SU-DHL-6 (cell line): ENCODE measurements at regions not wholly inside any gene's neighbourhood (a gene's known extent, or its start where the extent isn't known, plus 50 kb on each side); places are given as distances from the start of the nearest gene placed in this dataset.

Experiments used
- EZH2phosphoT487 ChIP-seq: fragments of 200-600 bp; sonication (generic), shearing (Covaris generic); conservative IDR thresholded peaks from 2 replicates; pipeline ENCODE4 v1.6.1; 2018; ENCODE audit warnings: mild to moderate bottlenecking, antibody characterized with exemption, low read length, moderate library complexity, mixed read lengths
- TF ChIP-seq, protein P1 (sequence below): fragments of 200-600 bp; sonication (generic); IDR thresholded peaks from one replicate; pipeline ENCODE4 v1.5.1; 2017; ENCODE audit warnings: antibody characterized with exemption, mild to moderate bottlenecking, low read length, moderate library complexity; ENCODE audit not compliant: insufficient read depth, poor library complexity, severe bottlenecking

GRCh38 chr1:5705751-5706150, 286.5 kb downstream of the NPHP4 start:
- TF ChIP-seq, protein P1, sequence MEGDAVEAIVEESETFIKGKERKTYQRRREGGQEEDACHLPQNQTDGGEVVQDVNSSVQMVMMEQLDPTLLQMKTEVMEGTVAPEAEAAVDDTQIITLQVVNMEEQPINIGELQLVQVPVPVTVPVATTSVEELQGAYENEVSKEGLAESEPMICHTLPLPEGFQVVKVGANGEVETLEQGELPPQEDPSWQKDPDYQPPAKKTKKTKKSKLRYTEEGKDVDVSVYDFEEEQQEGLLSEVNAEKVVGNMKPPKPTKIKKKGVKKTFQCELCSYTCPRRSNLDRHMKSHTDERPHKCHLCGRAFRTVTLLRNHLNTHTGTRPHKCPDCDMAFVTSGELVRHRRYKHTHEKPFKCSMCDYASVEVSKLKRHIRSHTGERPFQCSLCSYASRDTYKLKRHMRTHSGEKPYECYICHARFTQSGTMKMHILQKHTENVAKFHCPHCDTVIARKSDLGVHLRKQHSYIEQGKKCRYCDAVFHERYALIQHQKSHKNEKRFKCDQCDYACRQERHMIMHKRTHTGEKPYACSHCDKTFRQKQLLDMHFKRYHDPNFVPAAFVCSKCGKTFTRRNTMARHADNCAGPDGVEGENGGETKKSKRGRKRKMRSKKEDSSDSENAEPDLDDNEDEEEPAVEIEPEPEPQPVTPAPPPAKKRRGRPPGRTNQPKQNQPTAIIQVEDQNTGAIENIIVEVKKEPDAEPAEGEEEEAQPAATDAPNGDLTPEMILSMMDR: no peak
- TF ChIP-seq EZH2phosphoT487: no peak
